Neural cell (in vitro differentiated cells): ENCODE measurements at regions not wholly inside any gene's neighbourhood (a gene's known extent, or its start where the extent isn't known, plus 50 kb on each side); places are given as distances from the start of the nearest gene placed in this dataset.

Source experiments
- H2AFZ ChIP-seq: fragments of 200-600, 300-800 bp; sonication (generic), shearing (Covaris generic); 2 replicates; pipeline ENCODE4 v1.6.0; 2014; ENCODE audit warnings: low read depth, mild to moderate bottlenecking, antibody characterized with exemption, low read length, moderate library complexity
- H3F3A ChIP-seq: fragments of 200-600 bp; shearing (Covaris generic); 2 replicates; pipeline ENCODE4 v1.6.1; 2016; ENCODE audit warnings: mild to moderate bottlenecking, moderate library complexity, mixed read lengths, antibody characterized with exemption, low read length; ENCODE audit not compliant: insufficient read depth, poor library complexity, severe bottlenecking
- H3K27ac ChIP-seq: fragments of 200-600, 300-800 bp; sonication (generic), shearing (Covaris generic); 2 replicates; pipeline ENCODE4 v1.5.1; 2014; ENCODE audit warnings: mild to moderate bottlenecking, low read length, moderate library complexity
- H3K27me3 ChIP-seq: fragments of 300-800, 200-600 bp; sonication (generic), shearing (Covaris generic); 2 replicates; pipeline ENCODE4 v1.6.0; 2014; ENCODE audit warnings: mild to moderate bottlenecking, low read depth, low read length, moderate library complexity; ENCODE audit not compliant: insufficient read depth
- H3K36me3 ChIP-seq: fragments of 300-800, 200-600 bp; sonication (generic), shearing (Covaris generic); 2 replicates; pipeline ENCODE4 v1.5.1; 2014; ENCODE audit warnings: mild to moderate bottlenecking, antibody characterized with exemption, low read length, moderate library complexity; ENCODE audit not compliant: insufficient read depth
- H3K4me2 ChIP-seq: fragments of 300-800, 200-600 bp; sonication (generic), shearing (Covaris generic); 2 replicates; pipeline ENCODE4 v1.6.0; 2014; ENCODE audit warnings: mild to moderate bottlenecking, low read length
- H3K4me3 ChIP-seq: fragments of 300-800, 200-600 bp; sonication (generic), shearing (Covaris generic); 2 replicates; pipeline ENCODE4 v1.5.1; 2014; ENCODE audit warnings: mild to moderate bottlenecking, low read length, moderate library complexity
- H3K79me2 ChIP-seq: fragments of 200-600 bp; shearing (Covaris generic); replicated peaks from 2 replicates; pipeline ENCODE4 v1.6.0; 2014; ENCODE audit warnings: mild to moderate bottlenecking, low read length, moderate library complexity; ENCODE audit not compliant: insufficient read depth
- H3K9ac ChIP-seq: fragments of 300-800, 200-600 bp; sonication (generic), shearing (Covaris generic); 2 replicates; pipeline ENCODE4 v1.6.1; 2016; ENCODE audit warnings: mild to moderate bottlenecking, low read length, mixed read lengths
- H3K9me2 ChIP-seq: fragments of 200-600 bp; shearing (Covaris generic); 2 replicates; pipeline ENCODE4 v1.6.1; 2016; ENCODE audit warnings: mild to moderate bottlenecking, low read length, mixed read lengths; ENCODE audit not compliant: insufficient read depth
- H3K9me3 ChIP-seq: fragments of 200-600, 300-800 bp; sonication (generic), shearing (Covaris generic); 2 replicates; pipeline ENCODE4 v1.6.1; 2016; ENCODE audit warnings: mild to moderate bottlenecking, mixed run types, low read length, moderate library complexity, mixed read lengths
- H4K20me1 ChIP-seq: fragments of 200-600 bp; shearing (Covaris generic); 2 replicates; pipeline ENCODE4 v1.6.1; 2016; ENCODE audit warnings: mild to moderate bottlenecking, mixed run types; ENCODE audit not compliant: insufficient read depth
- CTCF ChIP-seq: fragments of 450-650 bp; IDR thresholded peaks from 2 replicates; pipeline ENCODE4 v1.5.1; 2014; ENCODE audit warnings: antibody characterized with exemption, mild to moderate bottlenecking, moderate library complexity; ENCODE audit not compliant: poor library complexity, severe bottlenecking
- EP300 ChIP-seq: fragments of 450-650 bp; conservative IDR thresholded peaks from 2 replicates; pipeline ENCODE4 v1.6.1; 2014; ENCODE audit warnings: antibody characterized with exemption, mild to moderate bottlenecking, moderate library complexity; ENCODE audit not compliant: poor library complexity, severe bottlenecking
- EZH2 ChIP-seq: fragments of 200-600, 300-800 bp; shearing (Covaris generic), sonication (generic); IDR thresholded peaks from 2 replicates; pipeline ENCODE4 v1.6.1; 2014; ENCODE audit warnings: antibody characterized with exemption, low read length, borderline replicate concordance, mild to moderate bottlenecking; ENCODE audit not compliant: insufficient read depth, poor library complexity, severe bottlenecking
- MXI1 ChIP-seq: fragments of 450-650 bp; conservative IDR thresholded peaks from 2 replicates; pipeline ENCODE4 v1.6.1; 2014; ENCODE audit warnings: antibody characterized with exemption, mild to moderate bottlenecking; ENCODE audit not compliant: poor library complexity, severe bottlenecking
- POLR2AphosphoS5 ChIP-seq: IDR thresholded peaks from 2 replicates; pipeline ENCODE4 v1.6.1; 2012
- RAD21 ChIP-seq: fragments of 450-650 bp; conservative IDR thresholded peaks from 2 replicates; pipeline ENCODE4 v1.6.1; 2014; ENCODE audit warnings: antibody characterized with exemption, mild to moderate bottlenecking, moderate library complexity
- REST ChIP-seq: IDR thresholded peaks from 2 replicates; pipeline ENCODE4 v1.6.1; 2012; ENCODE audit warnings: borderline replicate concordance
- SMC3 ChIP-seq: fragments of 450-650 bp; conservative IDR thresholded peaks from 2 replicates; pipeline ENCODE4 v1.6.1; 2014; ENCODE audit warnings: antibody characterized with exemption, mild to moderate bottlenecking, moderate library complexity; ENCODE audit not compliant: poor library complexity
- TAF1 ChIP-seq: IDR thresholded peaks from 2 replicates; pipeline ENCODE4 v1.6.1; 2012; ENCODE audit warnings: low read depth

- Histone ChIP-seq H4K20me1 (no peaks in the 10 kb centered on the region), H3K36me3 (no peaks in the 10 kb centered on the region), H3K9ac (no peak overlapping the region), H3K4me3 (no peak overlapping the region), H3K9me3 (no peaks in the 10 kb centered on the region), H3F3A (no peaks in the 10 kb centered on the region), H3K79me2 (no peaks in the 10 kb centered on the region), H3K27me3 (no peaks in the 10 kb centered on the region), H3K27ac (no peak overlapping the region), H3K4me2 (no peak overlapping the region), H2AFZ (no peak overlapping the region), H3K9me2 (no peaks in the 10 kb centered on the region)
- TF ChIP-seq CTCF (no peak), SMC3 (no peak), POLR2AphosphoS5 (no peak), RAD21 (no peak), REST (no peak), MXI1 (no peak), TAF1 (no peak), EZH2 (no peak), EP300 (no peak)
Observed at GRCh38 chr15:45857291-45857690, 222.5 kb downstream of the SQOR start.

- no peaks in the 10 kb centered on the region for H3F3A ChIP-seq
- TF ChIP-seq RAD21 (no peak), TAF1 (no peak), POLR2AphosphoS5 (no peak), MXI1 (no peak), SMC3 (no peak), CTCF (no peak), EZH2 (no peak), EP300 (no peak), REST (no peak)
Observed at GRCh38 chr15:45858491-45858890, 223.7 kb downstream of the SQOR start.

More at GRCh38 chr15:45858491-45858890, 223.7 kb downstream of the SQOR start:
- no peaks in the 10 kb centered on the region for H3K79me2 ChIP-seq
- H3K4me2 ChIP-seq = no peak overlapping the region
- no peak overlapping the region for H2AFZ ChIP-seq
- H4K20me1 ChIP-seq = no peaks in the 10 kb centered on the region
- H3K27ac ChIP-seq = no peak overlapping the region
- no peaks in the 10 kb centered on the region for H3K9me3 ChIP-seq
- no peak overlapping the region for H3K9ac ChIP-seq
- H3K9me2 ChIP-seq = no peaks in the 10 kb centered on the region
- H3K27me3 ChIP-seq = no peaks in the 10 kb centered on the region
- H3K4me3 ChIP-seq = no peak overlapping the region
- H3K36me3 ChIP-seq = no peaks in the 10 kb centered on the region
